B cell (primary cell): ENCODE measurements at regions not wholly inside any gene's neighbourhood (a gene's known extent, or its start where the extent isn't known, plus 50 kb on each side); places are given as distances from the start of the nearest gene placed in this dataset.

Experiments
- CTCF ChIP-seq: fragments of 200-600 bp; IDR thresholded peaks from one replicate; pipeline ENCODE4 v1.8.0; 2022; ENCODE audit warnings: antibody characterized with exemption, mild to moderate bottlenecking
- EZH2 ChIP-seq: IDR thresholded peaks from 2 replicates; pipeline ENCODE4 v1.6.1; 2012; ENCODE audit warnings: borderline replicate concordance, low read depth, mild to moderate bottlenecking, moderate library complexity, low read length; ENCODE audit not compliant: insufficient read depth, poor library complexity, severe bottlenecking

DNA sequence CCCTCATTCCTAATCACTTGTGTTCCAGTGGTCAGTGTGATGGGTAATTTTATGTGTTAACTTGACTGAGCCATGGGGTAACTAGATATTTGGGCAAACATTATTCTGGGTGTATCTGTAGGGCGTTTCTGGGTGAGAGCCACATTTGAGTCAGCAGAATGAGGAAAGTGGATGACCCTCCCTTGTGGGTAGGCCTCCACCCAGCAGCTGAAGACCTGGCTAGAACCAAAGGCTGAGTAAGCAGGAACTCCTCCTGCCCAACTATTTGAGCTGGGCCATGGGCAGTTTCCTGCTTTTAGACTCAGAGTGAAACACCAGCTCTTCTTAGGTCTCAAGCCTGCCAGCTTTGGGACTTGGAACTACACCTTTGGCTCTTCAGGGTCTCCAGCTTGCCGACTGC is 141.8 kb downstream of the ACKR3 start:
- TF ChIP-seq CTCF (no peak), EZH2 (no peak)
